ENCODE measurements at regions not wholly inside any gene's neighbourhood (a gene's known extent, or its start where the extent isn't known, plus 50 kb on each side); places are given as distances from the start of the nearest gene placed in this dataset.

DNA sequence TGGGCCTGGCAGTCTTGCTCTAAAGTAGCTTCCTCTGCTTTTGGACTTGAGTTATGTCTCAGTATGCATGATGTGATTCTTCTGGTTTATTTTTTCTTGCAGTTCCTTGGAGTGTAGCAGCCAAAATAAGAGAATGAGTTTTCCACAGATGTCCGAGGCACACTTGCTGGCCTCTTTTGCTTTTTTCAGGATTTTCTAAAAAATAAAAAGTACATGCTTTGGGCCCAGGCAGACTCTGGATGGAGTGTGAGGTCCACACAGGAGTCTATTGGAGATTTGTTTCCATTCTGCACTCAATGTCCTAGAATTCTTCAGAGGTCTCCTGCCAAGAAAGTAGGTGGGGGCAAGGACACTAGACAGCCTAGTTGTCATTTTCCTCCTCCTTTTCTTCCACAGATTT, 477.6 kb downstream of the EPM2A start:
- no peaks in the 10 kb centered on the region for H3K9me3 ChIP-seq (ENCODE audit: severe bottlenecking)
- no peak for TF ChIP-seq CTCF (IDR thresholded peaks at IDR 0.05; ENCODE audit: low read depth, low read length)
- H3K27ac ChIP-seq, result no peak overlapping the region
- no peaks in the 10 kb centered on the region for H3K27me3 ChIP-seq (ENCODE audit: insufficient read depth, low read depth, severe bottlenecking)
- no peaks in the 10 kb centered on the region for H3K36me3 ChIP-seq
- DNase-seq, result no peak
- no peak overlapping the region for H3K4me3 ChIP-seq (ENCODE audit: low read depth, low read length)

DNA sequence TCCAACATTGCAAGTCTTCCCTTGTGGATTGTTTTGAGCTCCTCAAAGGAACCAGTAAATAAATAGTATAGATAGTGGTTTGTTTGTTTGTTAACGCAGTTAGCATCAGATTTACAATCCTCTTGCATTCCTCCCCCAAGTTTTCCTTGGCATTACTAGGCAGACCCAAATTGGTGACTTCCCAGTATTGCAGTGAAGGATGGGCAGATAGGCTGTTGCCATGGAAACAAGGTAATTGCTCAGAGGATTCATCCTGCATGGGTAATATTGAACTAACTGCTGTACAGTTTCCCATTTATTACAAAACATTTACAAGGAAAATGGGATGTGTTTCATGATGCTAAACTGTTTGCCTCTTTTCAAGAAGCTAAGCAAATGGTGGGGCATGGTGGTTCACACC, 477.2 kb downstream of the EPM2A start:
- no peaks in the 10 kb centered on the region for H3K9me3 ChIP-seq (ENCODE audit: severe bottlenecking)
- no peaks in the 10 kb centered on the region for H3K36me3 ChIP-seq
- TF ChIP-seq CTCF (IDR thresholded peaks at IDR 0.05; ENCODE audit: low read depth, low read length), result no peak
- no peak overlapping the region for H3K4me3 ChIP-seq (ENCODE audit: low read depth, low read length)
- DNase-seq, result no peak
- no peak overlapping the region for H3K27ac ChIP-seq
- H3K27me3 ChIP-seq (ENCODE audit: insufficient read depth, low read depth, severe bottlenecking), result no peaks in the 10 kb centered on the region

DNA sequence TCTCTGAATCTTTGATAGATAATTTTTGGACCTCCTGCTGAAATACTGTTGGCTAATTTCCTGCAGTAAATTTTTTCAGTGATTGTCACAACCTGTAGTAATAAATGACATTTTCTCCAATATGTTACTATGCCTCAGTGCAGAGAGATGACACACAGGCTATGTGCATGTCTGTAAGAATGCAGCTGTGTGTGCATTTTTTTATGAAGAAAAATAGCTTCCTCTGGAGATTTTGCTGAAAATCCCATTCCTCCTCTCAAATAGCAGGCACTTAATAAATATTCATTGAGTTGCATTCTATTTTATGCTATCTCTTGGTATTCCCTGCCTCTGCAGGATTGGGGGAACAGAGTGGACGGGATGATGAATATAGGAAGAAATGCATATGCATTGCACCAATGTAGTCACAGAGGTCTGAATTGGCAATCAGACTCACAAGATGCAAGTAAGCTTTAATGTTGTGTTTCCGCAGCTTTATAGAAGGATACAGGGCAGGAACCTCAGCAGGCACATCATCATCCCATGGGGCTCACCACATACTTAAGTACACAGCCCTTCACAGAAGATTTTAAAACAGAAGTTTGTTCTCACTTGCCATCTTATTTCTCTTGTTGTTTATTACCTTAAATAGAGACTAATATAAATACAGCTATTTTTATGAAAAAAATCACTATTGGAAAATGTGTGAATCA, 474.7 kb downstream of the EPM2A start:
- no peak for TF ChIP-seq CTCF (IDR thresholded peaks at IDR 0.05; ENCODE audit: low read depth, low read length)
- Histone ChIP-seq H3K4me3 (ENCODE audit: low read depth, low read length) (no peak overlapping the region), H3K9me3 (ENCODE audit: severe bottlenecking) (no peaks in the 10 kb centered on the region), H3K27me3 (ENCODE audit: insufficient read depth, low read depth, severe bottlenecking) (no peaks in the 10 kb centered on the region), H3K27ac (no peak overlapping the region), H3K36me3 (no peaks in the 10 kb centered on the region)
- no peak for DNase-seq

- Histone ChIP-seq H3K27ac (no peak overlapping the region), H3K4me3 (ENCODE audit: low read depth, low read length) (no peak overlapping the region), H3K27me3 (ENCODE audit: insufficient read depth, low read depth, severe bottlenecking) (no peaks in the 10 kb centered on the region), H3K9me3 (ENCODE audit: severe bottlenecking) (no peaks in the 10 kb centered on the region), H3K36me3 (no peaks in the 10 kb centered on the region)
- no peak for DNase-seq
- TF ChIP-seq CTCF (IDR thresholded peaks at IDR 0.05; ENCODE audit: low read depth, low read length), result no peak
These were observed 473.6 kb downstream of the EPM2A start for GRCh38 chr6:145261758-145262157.

GRCh38 chr6:145262771-145263170, 472.5 kb downstream of the EPM2A start:
- Histone ChIP-seq H3K9me3 (ENCODE audit: severe bottlenecking) (no peaks in the 10 kb centered on the region), H3K27me3 (ENCODE audit: insufficient read depth, low read depth, severe bottlenecking) (no peaks in the 10 kb centered on the region), H3K36me3 (no peaks in the 10 kb centered on the region), H3K4me3 (ENCODE audit: low read depth, low read length) (no peak overlapping the region), H3K27ac (no peak overlapping the region)
- DNase-seq, result no peak
- TF ChIP-seq CTCF (IDR thresholded peaks at IDR 0.05; ENCODE audit: low read depth, low read length), result no peak

GRCh38 chr6:145263778-145264211, 471.5 kb downstream of the EPM2A start:
- H3K4me3 ChIP-seq (ENCODE audit: low read depth, low read length), result no peak overlapping the region
- H3K27ac ChIP-seq, result no peak overlapping the region
- H3K27me3 ChIP-seq (ENCODE audit: insufficient read depth, low read depth, severe bottlenecking), result no peaks in the 10 kb centered on the region
- TF ChIP-seq CTCF (IDR thresholded peaks at IDR 0.05; ENCODE audit: low read depth, low read length), result no peak
- no peaks in the 10 kb centered on the region for H3K36me3 ChIP-seq
- no peak for DNase-seq
- H3K9me3 ChIP-seq (ENCODE audit: severe bottlenecking), result no peaks in the 10 kb centered on the region

Measured in WERI-Rb-1 (cell line).